Uterus (tissue), 2 donors: ENCODE measurements at regions not wholly inside any gene's neighbourhood (a gene's known extent, or its start where the extent isn't known, plus 50 kb on each side); places are given as distances from the start of the nearest gene placed in this dataset.

Experiments
- POLR2A ChIP-seq, 2 donors: fragments of 450-650 bp; IDR thresholded peaks; one replicate each; pipeline ENCODE4 v1.6.1; 2016; ENCODE audit warnings: antibody characterized with exemption in 2 of 2, mild to moderate bottlenecking in 1 of 2, moderate library complexity in 1 of 2
- TF ChIP-seq, protein P1 (sequence below), 4 experiments: fragments of 200-600 bp in 2 of 4; fragments of 450-650 bp in 2 of 4; sonication (generic) in 2 of 4; IDR thresholded peaks; one replicate each; pipeline ENCODE4 v1.5.1; 2016 to 2019; ENCODE audit warnings: antibody characterized with exemption in 4 of 4, mild to moderate bottlenecking in 2 of 4, moderate library complexity in 1 of 4

DNA sequence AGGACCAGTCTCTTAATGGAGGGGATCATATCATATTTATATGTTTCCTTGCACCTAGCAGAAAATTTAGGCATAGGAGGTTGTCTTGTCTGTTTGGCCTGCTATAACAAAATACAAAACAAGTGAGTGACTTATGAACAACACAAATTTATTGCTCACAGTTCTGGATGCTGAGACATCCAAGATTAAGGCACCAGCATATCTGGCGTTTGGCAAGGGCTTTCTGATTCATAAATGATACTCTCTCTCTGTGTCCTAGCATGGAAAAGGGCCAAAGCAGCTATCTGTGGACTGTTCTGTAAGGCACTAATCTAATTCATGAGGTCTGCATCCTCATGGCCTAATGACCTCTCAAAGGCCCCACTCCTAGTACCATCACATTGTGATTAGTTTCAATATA is 683.0 kb downstream of the NR2F2 start:
- TF ChIP-seq, protein P1, sequence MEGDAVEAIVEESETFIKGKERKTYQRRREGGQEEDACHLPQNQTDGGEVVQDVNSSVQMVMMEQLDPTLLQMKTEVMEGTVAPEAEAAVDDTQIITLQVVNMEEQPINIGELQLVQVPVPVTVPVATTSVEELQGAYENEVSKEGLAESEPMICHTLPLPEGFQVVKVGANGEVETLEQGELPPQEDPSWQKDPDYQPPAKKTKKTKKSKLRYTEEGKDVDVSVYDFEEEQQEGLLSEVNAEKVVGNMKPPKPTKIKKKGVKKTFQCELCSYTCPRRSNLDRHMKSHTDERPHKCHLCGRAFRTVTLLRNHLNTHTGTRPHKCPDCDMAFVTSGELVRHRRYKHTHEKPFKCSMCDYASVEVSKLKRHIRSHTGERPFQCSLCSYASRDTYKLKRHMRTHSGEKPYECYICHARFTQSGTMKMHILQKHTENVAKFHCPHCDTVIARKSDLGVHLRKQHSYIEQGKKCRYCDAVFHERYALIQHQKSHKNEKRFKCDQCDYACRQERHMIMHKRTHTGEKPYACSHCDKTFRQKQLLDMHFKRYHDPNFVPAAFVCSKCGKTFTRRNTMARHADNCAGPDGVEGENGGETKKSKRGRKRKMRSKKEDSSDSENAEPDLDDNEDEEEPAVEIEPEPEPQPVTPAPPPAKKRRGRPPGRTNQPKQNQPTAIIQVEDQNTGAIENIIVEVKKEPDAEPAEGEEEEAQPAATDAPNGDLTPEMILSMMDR (IDR thresholded peaks at IDR 0.05): no peak
- TF ChIP-seq POLR2A (IDR thresholded peaks at IDR 0.05): no peak
